CD4-positive, alpha-beta T cell treated with Interleukin-10 for 1 hour (primary cell): ENCODE measurements at regions not wholly inside any gene's neighbourhood (a gene's known extent, or its start where the extent isn't known, plus 50 kb on each side); places are given as distances from the start of the nearest gene placed in this dataset.
"Not testable (repeated sequence)": the region's sequence is repeated elsewhere in the genome, so short reads cannot be mapped to it uniquely, and the experiment has no call there.

ENCODE experiments used
- DNase-seq: peaks from one replicate; pipeline ENCODE4 v3.0.0-alpha.2; 2020

GRCh38 chr21:33121715-33122475, 52.0 kb downstream of the OLIG1 start:
- peak; percentile 24 for DNase-seq

GRCh38 chr21:33122507-33122906, 52.6 kb downstream of the OLIG1 start:
- no peak for DNase-seq

DNA sequence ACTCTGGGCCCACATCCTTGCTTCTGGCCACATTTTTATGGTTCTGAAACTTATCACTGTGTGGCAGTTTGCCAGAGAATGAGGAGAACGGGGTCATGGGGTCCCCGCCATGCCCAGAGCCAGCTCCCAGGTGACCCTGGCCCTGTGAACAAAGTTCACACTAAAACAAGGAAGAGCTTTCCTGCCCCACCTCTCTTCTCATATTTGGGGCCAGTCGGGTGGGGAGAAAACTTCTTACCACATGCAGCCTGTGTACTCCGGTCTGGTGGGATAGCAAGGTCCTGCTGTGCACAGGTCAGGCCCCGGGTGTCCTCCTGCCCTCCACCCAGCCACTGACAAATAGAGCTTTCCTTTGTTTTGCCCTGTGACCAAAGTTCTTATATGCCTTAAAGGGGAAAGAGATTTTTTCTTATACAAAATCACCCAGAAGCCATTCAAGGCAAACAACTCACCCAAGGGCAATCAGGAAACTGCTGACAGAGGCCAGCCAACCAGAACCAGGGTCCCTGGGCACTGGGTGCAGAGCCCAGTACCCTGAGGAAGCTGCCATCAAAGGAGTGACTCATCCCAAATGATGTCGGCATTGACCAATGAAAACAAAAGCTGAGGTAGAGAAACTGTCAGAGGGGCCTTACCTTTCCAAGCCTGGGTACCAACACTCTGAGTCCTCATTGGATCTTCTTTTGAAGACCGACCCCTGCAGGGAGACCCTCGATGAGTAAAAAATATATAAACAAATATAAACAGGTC, 53.6 kb downstream of the OLIG1 start:
- no peak for DNase-seq

- no peak for DNase-seq
These were observed 54.9 kb downstream of the OLIG1 start for GRCh38 chr21:33124889-33125288.

- no peak for DNase-seq
These were observed 55.9 kb downstream of the OLIG1 start for GRCh38 chr21:33125680-33126375.

GRCh38 chr21:33126569-33126968, 56.6 kb downstream of the OLIG1 start:
- DNase-seq: no peak

GRCh38 chr21:33127154-33127867, 57.4 kb downstream of the OLIG1 start:
- peak; percentile 61 for DNase-seq

GRCh38 chr21:33127868-33128242, 57.9 kb downstream of the OLIG1 start:
- no peak for DNase-seq

DNA sequence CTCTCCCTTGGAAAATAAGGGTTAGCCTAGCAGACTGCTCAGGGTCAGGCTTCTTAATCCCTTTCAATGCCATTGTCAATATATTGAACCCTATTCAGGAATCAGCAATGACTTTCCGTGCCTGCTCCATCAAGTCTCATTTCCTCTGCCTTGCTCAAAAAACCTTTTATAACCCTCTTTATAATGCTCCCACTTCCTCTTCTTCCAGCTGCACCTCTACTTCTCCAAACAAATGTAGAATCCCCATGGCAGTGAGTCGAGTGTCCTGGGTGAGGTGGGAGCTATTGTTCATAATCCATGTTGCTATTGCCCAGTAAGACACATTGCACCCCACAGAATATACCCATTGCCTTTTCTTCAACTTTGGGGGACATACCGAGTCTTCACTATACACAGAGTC, 58.6 kb downstream of the OLIG1 start:
- DNase-seq: no peak

GRCh38 chr21:33132054-33132453, 62.1 kb downstream of the OLIG1 start:
- peak; percentile 8 for DNase-seq

DNA sequence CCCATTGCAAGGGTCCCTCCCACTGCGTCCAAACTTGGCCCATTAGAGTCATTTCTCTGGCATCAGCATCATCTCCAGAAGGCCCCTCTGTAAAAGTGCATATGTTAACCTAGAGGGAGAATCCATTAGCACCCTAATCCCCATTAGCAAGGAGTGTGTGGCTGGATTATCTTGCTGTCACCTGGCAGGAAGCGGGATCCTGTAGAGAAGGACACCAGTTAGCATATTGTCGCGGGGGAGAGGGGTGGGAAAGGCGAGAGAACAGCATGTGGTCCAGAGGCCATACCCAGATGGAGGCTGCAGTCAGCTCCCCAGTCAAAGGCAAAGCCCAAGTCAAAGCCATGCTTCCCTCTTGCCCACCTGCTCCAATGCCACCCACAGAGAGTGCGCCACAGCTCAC, 64.0 kb downstream of the OLIG1 start:
- no peak for DNase-seq

GRCh38 chr21:33135925-33136324, 66.0 kb downstream of the OLIG1 start:
- no peak for DNase-seq

DNA sequence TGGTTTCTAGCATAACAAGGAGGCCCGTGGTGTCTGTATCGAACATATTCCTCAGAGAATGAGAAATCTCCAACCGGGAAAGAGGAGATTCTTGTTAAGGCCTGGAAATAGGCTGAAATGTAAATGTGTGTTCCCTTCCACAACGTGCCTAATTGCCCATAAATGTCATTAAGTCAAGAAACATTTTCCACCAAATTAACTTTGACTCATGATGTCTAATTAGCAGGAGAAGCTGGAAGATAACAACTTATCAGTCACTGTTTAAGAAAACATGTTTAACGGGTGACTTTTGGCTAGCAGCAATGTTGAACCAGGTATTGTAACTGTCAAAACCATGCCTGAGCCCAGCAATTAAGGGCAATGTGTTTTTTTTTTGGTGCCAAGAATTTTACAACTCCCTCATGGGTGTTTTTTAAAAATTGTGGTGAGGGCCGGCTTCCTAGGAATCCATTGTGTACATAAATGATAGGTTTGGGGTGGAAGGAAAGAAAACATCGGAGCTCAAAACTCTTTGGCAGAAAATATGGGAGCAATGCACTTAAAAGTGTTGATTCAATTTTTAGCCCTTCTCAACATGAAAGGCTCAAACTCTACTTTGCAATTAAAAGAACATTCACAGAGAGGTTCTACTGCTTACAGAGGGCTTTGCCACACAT, 67.0 kb downstream of the OLIG1 start:
- no peak for DNase-seq

GRCh38 chr21:33139084-33139483, 69.1 kb downstream of the OLIG1 start:
- no peak for DNase-seq

- DNase-seq: no peak
These were observed 70.3 kb downstream of the OLIG1 start for GRCh38 chr21:33140288-33140687.

GRCh38 chr21:33146467-33146866, 76.5 kb downstream of the OLIG1 start:
- no peak for DNase-seq

GRCh38 chr21:33149181-33149580, 79.2 kb downstream of the OLIG1 start:
- DNase-seq: no peak

GRCh38 chr21:33150968-33151367, 78.8 kb upstream of the IFNAR2 start:
- DNase-seq: not testable (repeated sequence)

DNA sequence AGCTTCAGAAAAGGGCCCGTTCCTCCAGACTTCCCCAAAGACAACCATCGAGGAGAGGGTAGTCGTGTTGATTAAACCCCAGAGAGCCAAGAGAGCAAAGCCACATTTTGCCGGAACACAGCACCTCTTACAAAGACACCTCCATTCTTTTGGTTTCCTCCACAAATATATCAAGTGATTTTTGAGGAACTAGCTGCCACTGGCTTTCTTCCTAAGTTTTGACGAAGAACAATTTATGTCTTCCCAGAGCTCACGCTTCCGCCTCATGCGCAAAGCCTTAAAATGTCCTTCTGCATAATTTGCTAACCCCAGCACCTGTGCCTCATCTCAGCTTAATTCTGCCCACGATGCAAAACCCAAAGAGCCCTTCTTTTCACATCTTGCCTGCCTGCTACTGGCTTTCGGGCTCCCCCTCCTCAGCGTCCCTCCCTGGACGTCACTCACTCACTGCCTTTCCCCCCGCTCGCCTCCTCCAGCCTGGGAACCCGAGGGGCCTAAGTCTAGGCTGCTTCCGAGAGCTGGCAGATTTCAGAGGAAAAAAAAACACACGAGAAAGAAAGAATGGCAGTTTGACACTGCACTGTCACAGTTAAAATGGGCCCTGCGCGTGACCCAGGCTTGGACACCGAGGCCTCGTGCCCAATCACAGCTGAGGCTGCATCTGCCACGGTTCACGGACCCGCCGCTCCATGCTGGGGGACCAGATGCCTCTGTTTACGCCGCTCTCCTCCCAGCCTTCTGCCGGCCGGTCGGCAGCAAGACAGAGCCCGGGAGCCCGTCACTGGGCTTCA, 77.6 kb upstream of the IFNAR2 start:
- DNase-seq: no peak

- no peak for DNase-seq
These were observed 77.0 kb upstream of the IFNAR2 start for GRCh38 chr21:33152732-33153130.

GRCh38 chr21:33155005-33155404, 74.7 kb upstream of the IFNAR2 start:
- no peak for DNase-seq

GRCh38 chr21:33155422-33155821, 74.3 kb upstream of the IFNAR2 start:
- DNase-seq: no peak
